GM13977 (cell line): ENCODE measurements at regions not wholly inside any gene's neighbourhood (a gene's known extent, or its start where the extent isn't known, plus 50 kb on each side); places are given as distances from the start of the nearest gene placed in this dataset.

ENCODE experiments used
- DNase-seq: peaks from one replicate; pipeline ENCODE4 v3.0.0; 2012; ENCODE audit warnings: low spot score
- CTCF ChIP-seq: IDR thresholded peaks from 2 replicates; pipeline ENCODE4 v1.5.1; 2012; ENCODE audit warnings: mild to moderate bottlenecking, control low read depth; ENCODE audit not compliant: insufficient read depth; ENCODE audit errors: extremely low read depth, missing control alignments
- in situ Hi-C: fragments of 300-500 bp; cut with MboI; formaldehyde crosslinking; loops from one replicate; pipeline ENCODE4 v1.12.0; 2022; ENCODE audit warnings: low sequenced_read_pairs, low pct_unique_long_range_greater_than_20kb, mixed read lengths, inconsistent platforms; ENCODE audit not compliant: unreplicated experiment

- no peak for DNase-seq
- TF ChIP-seq CTCF, result no peak
- in situ Hi-C loops, result no loop called here
These were observed 175.0 kb upstream of the CYRIA start for GRCh38 chr2:16840496-16841172.

GRCh38 chr2:16832910-16833309 lies 167.3 kb upstream of the CYRIA start:
- in situ Hi-C loops, result no loop called here
- no peak for TF ChIP-seq CTCF
- no peak for DNase-seq

- DNase-seq, result no peak
- in situ Hi-C loops, result no loop called here
- TF ChIP-seq CTCF, result no peak
These were observed 163.2 kb upstream of the CYRIA start for GRCh38 chr2:16828828-16829160.

- TF ChIP-seq CTCF, result no peak
- no peak for DNase-seq
- in situ Hi-C loops, result no loop called here
These were observed 162.6 kb upstream of the CYRIA start for GRCh38 chr2:16828044-16828827.

- in situ Hi-C loops, result no loop called here
- TF ChIP-seq CTCF, result no peak
- DNase-seq, result no peak
These were observed 158.8 kb upstream of the CYRIA start for GRCh38 chr2:16824472-16824871.

GRCh38 chr2:16821692-16822091 lies 156.1 kb upstream of the CYRIA start:
- no peak for DNase-seq
- in situ Hi-C loops, result no loop called here
- TF ChIP-seq CTCF, result no peak
